Heart right ventricle (tissue), 16 donors: ENCODE measurements at regions not wholly inside any gene's neighbourhood (a gene's known extent, or its start where the extent isn't known, plus 50 kb on each side); places are given as distances from the start of the nearest gene placed in this dataset.
A peak's percentile ranks its signal among the peaks of the same experiment; 100 is the strongest.

ENCODE experiments used
- ATAC-seq, 8 donors: fragments of 200-7000 bp; cut with Tn5 transposase; one replicate each; pipeline ENCODE4 v1.9.1; 2020; ENCODE audit warnings: mild to moderate bottlenecking in 8 of 8, moderate library complexity in 8 of 8, moderate number of reproducible peaks in 1 of 8
- DNase-seq, 2 donors: peaks; one replicate each; pipeline ENCODE4 v3.0.0-alpha.2; 2020
- H3K27ac ChIP-seq, 10 donors: fragments of 200-600 bp; sonication (generic) in 2 of 10; one replicate each; pipeline versions ENCODE4 v1.5.0 to v1.8.0; 2020 to 2022; ENCODE audit warnings: mild to moderate bottlenecking in 3 of 10
- H3K27me3 ChIP-seq, 7 donors: fragments of 200-600 bp; one replicate each; pipeline ENCODE4 v1.8.0; 2021 to 2022; ENCODE audit warnings: mild to moderate bottlenecking in 2 of 7
- H3K36me3 ChIP-seq, 9 donors: fragments of 200-600 bp; sonication (generic) in 1 of 9; one replicate each; pipeline versions ENCODE4 v1.5.0 to v1.8.0; 2020 to 2022; ENCODE audit warnings: mild to moderate bottlenecking in 2 of 9
- H3K4me1 ChIP-seq, 9 donors: fragments of 200-600 bp; sonication (generic) in 1 of 9; one replicate each; pipeline versions ENCODE4 v1.5.0 to v1.8.0; 2020 to 2022; ENCODE audit warnings: mild to moderate bottlenecking in 4 of 9
- H3K4me3 ChIP-seq, 10 donors: fragments of 200-600 bp; sonication (generic) in 2 of 10; one replicate each; pipeline versions ENCODE4 v1.5.0 to v1.8.0; 2020 to 2022; ENCODE audit warnings: mild to moderate bottlenecking in 7 of 10, moderate library complexity in 2 of 10
- H3K9me3 ChIP-seq, 11 donors: fragments of 200-600 bp in 10 of 11; sonication (generic) in 2 of 11; one replicate each; pipeline versions ENCODE4 v1.5.0 to v1.8.0; 2013 to 2022; ENCODE audit warnings: mild to moderate bottlenecking in 2 of 11, control low read depth in 1 of 11, moderate library complexity in 1 of 11
- WGBS, 2 donors: extraction: QIAGEN DNeasy Blood & Tissue Kit; methylation state at CpG; one replicate each; pipeline ENCODE4 v1.1.7; 2013; ENCODE audit warnings: inconsistent platforms in 1 of 2; 5-methylcytosine and 5-hydroxymethylcytosine counted together
- intact Hi-C, 10 donors: fragments of 100-400 bp; cut with DNase I; formaldehyde crosslinking; loops; one replicate each; pipeline versions ENCODE4 v1.11.1 to v1.14.2; 2022
- TF ChIP-seq, protein P1 (sequence below), 9 donors: fragments of 200-600 bp; sonication (generic) in 2 of 9; IDR thresholded peaks; one replicate each; pipeline versions ENCODE4 v1.5.0 to v1.8.0; 2021 to 2022; ENCODE audit warnings: antibody characterized with exemption in 9 of 9, mild to moderate bottlenecking in 5 of 9, moderate library complexity in 1 of 9
- donor health status: Arrhythmogenic right ventricular cardiomyopathy.
- donor health status: ischemic (EF 13 %, LVEDD 7.1; RV severe dilation, severe dysfunction).
- donor health status: healthy with polysubstance abuse.
- donor health status: DM: no; HTN: yes; CAD: no.
- donor health status: DM: no; HTN: no; CAD: no.
- donor health status: ischemic (EF 25% LVEDD 6.9; RV normal size, moderate dysfunction).
- donor health status: ischemic (EF 25% LVEDD 5.7; RV mildly dilated, moderate dysfunction).
- donor health status: healthy.
- donor health status: DM: yes; HTN: yes; CAD: no.
- donor health status: Ischemic cardiomyopathy.
- donor health status: ischemic (EF 35%, LVEDD 5.7; RV mildly dilated, moderate dysfunction).
- donor health status: nonischemic (EF 11% LVEDD 7.7; RV severe dilation, severe dysfunction).
- donor health status: DM: yes; HTN: yes; CAD: no.
- donor health status: PGD.
- donor health status: ischemic (EF 29% LVEDD 5.4; RV normal size, mild dysfunction).
- donor health status: nonischemic (EF 23%, LVEDD 6.1; RV moderate dilation, normal function).

- Histone ChIP-seq H3K9me3 (no peaks in the 10 kb centered on the region), H3K27ac (peak overlapping the region in 7 of 10 donors; percentile 48 to 100 (median 65)), H3K4me3 (no peak overlapping the region), H3K4me1 (peaks cover 18 to 43% (median 29%) of the 10 kb centered on the region in 9 donors), H3K27me3 (no peaks in the 10 kb centered on the region), H3K36me3 (no peaks in the 10 kb centered on the region)
- TF ChIP-seq, protein P1, sequence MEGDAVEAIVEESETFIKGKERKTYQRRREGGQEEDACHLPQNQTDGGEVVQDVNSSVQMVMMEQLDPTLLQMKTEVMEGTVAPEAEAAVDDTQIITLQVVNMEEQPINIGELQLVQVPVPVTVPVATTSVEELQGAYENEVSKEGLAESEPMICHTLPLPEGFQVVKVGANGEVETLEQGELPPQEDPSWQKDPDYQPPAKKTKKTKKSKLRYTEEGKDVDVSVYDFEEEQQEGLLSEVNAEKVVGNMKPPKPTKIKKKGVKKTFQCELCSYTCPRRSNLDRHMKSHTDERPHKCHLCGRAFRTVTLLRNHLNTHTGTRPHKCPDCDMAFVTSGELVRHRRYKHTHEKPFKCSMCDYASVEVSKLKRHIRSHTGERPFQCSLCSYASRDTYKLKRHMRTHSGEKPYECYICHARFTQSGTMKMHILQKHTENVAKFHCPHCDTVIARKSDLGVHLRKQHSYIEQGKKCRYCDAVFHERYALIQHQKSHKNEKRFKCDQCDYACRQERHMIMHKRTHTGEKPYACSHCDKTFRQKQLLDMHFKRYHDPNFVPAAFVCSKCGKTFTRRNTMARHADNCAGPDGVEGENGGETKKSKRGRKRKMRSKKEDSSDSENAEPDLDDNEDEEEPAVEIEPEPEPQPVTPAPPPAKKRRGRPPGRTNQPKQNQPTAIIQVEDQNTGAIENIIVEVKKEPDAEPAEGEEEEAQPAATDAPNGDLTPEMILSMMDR (IDR thresholded peaks at IDR 0.05), result no peak
- ATAC-seq (no peak), DNase-seq (peak in 1 of 2 donors; percentile 5)
- intact Hi-C loops, result loop anchor here in 6 of 10 donors (5.0 to 10.0 kb wide), 5 partner anchors 40 to 272 kb away; no protein-coding TSS in a partner anchor
- 68 to 71% methylated on average over 12 of the region's 12 CpGs for WGBS, 2 donors
Observed at GRCh38 chr9:129416821-129417539, 203.9 kb downstream of the C9orf50 start.

GRCh38 chr9:129415942-129416651, 204.8 kb downstream of the C9orf50 start:
- DNase-seq, result peak in 1 of 2 donors; percentile 15
- 67 to 70% methylated on average over 26 of the region's 26 CpGs for WGBS, 2 donors
- intact Hi-C loops, result loop anchor here in 6 of 10 donors (5.0 to 10.0 kb wide), 5 partner anchors 41 to 271 kb away; no protein-coding TSS in a partner anchor
- H3K27me3 ChIP-seq, result no peaks in the 10 kb centered on the region
- no peaks in the 10 kb centered on the region for H3K9me3 ChIP-seq
- ATAC-seq, result no peak
- peak overlapping the region in 9 of 10 donors; percentile 16 to 100 (median 65) for H3K27ac ChIP-seq
- H3K36me3 ChIP-seq, result no peaks in the 10 kb centered on the region
- peaks cover 18 to 46% (median 29%) of the 10 kb centered on the region in 9 donors for H3K4me1 ChIP-seq
- TF ChIP-seq, protein P1 (IDR thresholded peaks at IDR 0.05), result peak in 1 of 9 donors; percentile 11
- H3K4me3 ChIP-seq, result no peak overlapping the region

GRCh38 chr9:129414993-129415941, 205.6 kb downstream of the C9orf50 start:
- Histone ChIP-seq H3K27ac (peak overlapping the region; percentile 97 to 100 (median 100)), H3K27me3 (no peaks in the 10 kb centered on the region), H3K36me3 (no peaks in the 10 kb centered on the region), H3K4me1 (peaks cover 18 to 46% (median 29%) of the 10 kb centered on the region in 9 donors), H3K4me3 (no peak overlapping the region), H3K9me3 (no peaks in the 10 kb centered on the region)
- intact Hi-C loops, result loop anchor here in 8 of 10 donors (5.0 to 10.0 kb wide), 10 partner anchors 42 to 278 kb away; partner anchors contain the start of gene IER5L (in 2 of the 8)
- TF ChIP-seq, protein P1 (IDR thresholded peaks at IDR 0.05), result no peak
- ATAC-seq, result no peak
- WGBS, 2 donors, result 70 to 79% methylated on average over 21 of the region's 21 CpGs
- peak in 1 of 2 donors; percentile 21 for DNase-seq
